GM12891 (cell line): ENCODE measurements at regions not wholly inside any gene's neighbourhood (a gene's known extent, or its start where the extent isn't known, plus 50 kb on each side); places are given as distances from the start of the nearest gene placed in this dataset.

Experiments used
- DNase-seq: peaks from one replicate; pipeline ENCODE4 v3.0.0; 2011; ENCODE audit warnings: low spot score; ENCODE audit not compliant: insufficient read length
- FAIRE-seq: peaks from 2 replicates; lab custom pipeline; 2011; peaks lifted over from hg19 to GRCh38; lab: Jason Lieb, UNC
- PAX5 ChIP-seq: IDR thresholded peaks from 2 replicates; pipeline ENCODE4 v1.6.1; 2011; ENCODE audit warnings: low read length, moderate library complexity, mild to moderate bottlenecking; ENCODE audit not compliant: insufficient read depth, severe bottlenecking
- POLR2A ChIP-seq: IDR thresholded peaks from 2 replicates; pipeline ENCODE4 v1.6.1; 2011; ENCODE audit warnings: low read depth, low read length, control low read depth
- POLR2AphosphoS5 ChIP-seq: IDR thresholded peaks from 2 replicates; pipeline ENCODE4 v1.6.1; 2011; ENCODE audit warnings: low read depth, low read length, control low read depth
- POU2F2 ChIP-seq: IDR thresholded peaks from 2 replicates; pipeline ENCODE4 v1.6.1; 2011; ENCODE audit warnings: low read depth, mild to moderate bottlenecking, control low read depth, low read length, moderate library complexity
- SPI1 ChIP-seq: IDR thresholded peaks from 2 replicates; pipeline ENCODE4 v1.6.1; 2011; ENCODE audit warnings: low read depth, low read length, control low read depth
- TAF1 ChIP-seq: IDR thresholded peaks from 2 replicates; pipeline ENCODE4 v1.6.1; 2011; ENCODE audit warnings: low read depth, low read length, control low read depth

- no peak for FAIRE-seq
- DNase-seq, result no peak
- TF ChIP-seq POU2F2, result no peak
- TF ChIP-seq SPI1, result no peak
- TF ChIP-seq POLR2AphosphoS5, result no peak
- TF ChIP-seq PAX5, result no peak
- TF ChIP-seq TAF1, result no peak
- TF ChIP-seq POLR2A, result no peak
Measured at GRCh38 chr7:113389112-113389646, 270.8 kb upstream of the SMIM30 start.

- FAIRE-seq, result no peak
- no peak for DNase-seq
- TF ChIP-seq POLR2AphosphoS5 (no peak), POLR2A (no peak), POU2F2 (no peak), PAX5 (no peak), TAF1 (no peak), SPI1 (no peak)
Measured at GRCh38 chr7:113383638-113384037, 265.3 kb upstream of the SMIM30 start.

GRCh38 chr7:113379746-113380145 is 261.4 kb upstream of the SMIM30 start:
- FAIRE-seq (no peak), DNase-seq (no peak)
- TF ChIP-seq POLR2A (no peak), POLR2AphosphoS5 (no peak), SPI1 (no peak), TAF1 (no peak), POU2F2 (no peak), PAX5 (no peak)

- no peak for DNase-seq
- TF ChIP-seq POLR2A (no peak), PAX5 (no peak), POLR2AphosphoS5 (no peak), TAF1 (no peak), POU2F2 (no peak), SPI1 (no peak)
- FAIRE-seq, result no peak
Measured at GRCh38 chr7:113374955-113375354, 256.6 kb upstream of the SMIM30 start.

GRCh38 chr7:113373863-113374262 is 255.5 kb upstream of the SMIM30 start:
- DNase-seq, result no peak
- FAIRE-seq, result no peak
- no peak for TF ChIP-seq TAF1
- no peak for TF ChIP-seq POU2F2
- no peak for TF ChIP-seq POLR2A
- no peak for TF ChIP-seq SPI1
- no peak for TF ChIP-seq POLR2AphosphoS5
- TF ChIP-seq PAX5, result no peak

GRCh38 chr7:113371416-113372043 is 253.2 kb upstream of the SMIM30 start:
- no peak for DNase-seq

GRCh38 chr7:113370910-113371309 is 252.6 kb upstream of the SMIM30 start:
- TF ChIP-seq POLR2A (no peak), POLR2AphosphoS5 (no peak), PAX5 (no peak), SPI1 (no peak), POU2F2 (no peak), TAF1 (no peak)
- FAIRE-seq (no peak), DNase-seq (no peak)

More at GRCh38 chr7:113371416-113372043, 253.2 kb upstream of the SMIM30 start:
- no peak for FAIRE-seq
- TF ChIP-seq POLR2A, result no peak
- no peak for TF ChIP-seq SPI1
- no peak for TF ChIP-seq PAX5
- no peak for TF ChIP-seq POLR2AphosphoS5
- TF ChIP-seq TAF1, result no peak
- no peak for TF ChIP-seq POU2F2

- no peak for DNase-seq
- no peak for FAIRE-seq
- TF ChIP-seq POLR2AphosphoS5 (no peak), TAF1 (no peak), POLR2A (no peak), PAX5 (no peak), SPI1 (no peak), POU2F2 (no peak)
Measured at GRCh38 chr7:113368256-113368655, 249.9 kb upstream of the SMIM30 start.

- TF ChIP-seq TAF1, result no peak
- no peak for TF ChIP-seq PAX5
- no peak for TF ChIP-seq SPI1
- no peak for TF ChIP-seq POLR2AphosphoS5
- no peak for TF ChIP-seq POU2F2
- no peak for TF ChIP-seq POLR2A
- DNase-seq, result no peak
- no peak for FAIRE-seq
Measured at GRCh38 chr7:113367041-113367586, 248.8 kb upstream of the SMIM30 start.

- no peak for DNase-seq
- no peak for TF ChIP-seq POLR2AphosphoS5
- no peak for TF ChIP-seq POU2F2
- TF ChIP-seq SPI1, result no peak
- TF ChIP-seq PAX5, result no peak
- no peak for TF ChIP-seq POLR2A
- no peak for TF ChIP-seq TAF1
- no peak for FAIRE-seq
Measured at GRCh38 chr7:113366122-113366521, 247.8 kb upstream of the SMIM30 start.
